Omental fat pad (tissue), 3 donors: ENCODE measurements at regions not wholly inside any gene's neighbourhood (a gene's known extent, or its start where the extent isn't known, plus 50 kb on each side); places are given as distances from the start of the nearest gene placed in this dataset.

Experiments
- ATAC-seq: fragments of 150-250 bp; one replicate; pipeline ENCODE4 v1.9.1; 2016; ENCODE audit warnings: mild to moderate bottlenecking, moderate library complexity; ENCODE audit not compliant: low FRiP score
- DNase-seq: peaks from one replicate; pipeline ENCODE4 v3.0.0-alpha.2; 2019; ENCODE audit warnings: low spot score
- TF ChIP-seq, protein P1 (sequence below), 3 donors: fragments of 450-650 bp; IDR thresholded peaks; one replicate each; pipeline ENCODE4 v1.5.1; 2016 to 2017; ENCODE audit warnings: antibody characterized with exemption in 3 of 3, mild to moderate bottlenecking in 3 of 3, moderate library complexity in 2 of 3

DNA sequence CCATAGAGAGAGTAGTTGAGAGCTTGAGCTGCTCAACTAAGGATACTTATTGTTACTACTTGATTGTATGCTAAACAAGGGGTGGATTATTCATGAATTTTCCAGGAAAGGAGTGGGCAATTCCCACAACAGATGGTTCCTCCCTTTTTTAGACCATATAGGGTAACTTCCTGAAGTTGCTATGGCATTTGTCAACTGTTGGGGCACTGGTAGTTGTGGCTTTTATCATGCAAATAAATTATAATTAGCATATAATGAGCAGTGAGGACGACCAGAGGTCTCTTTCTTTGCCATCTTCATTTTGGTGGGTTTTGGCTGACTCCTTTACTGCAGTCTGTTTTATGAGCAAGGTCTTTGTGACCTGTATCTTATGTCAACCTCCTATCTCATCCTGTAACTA, 1403.5 kb upstream of the PABPC4L start:
- TF ChIP-seq, protein P1, sequence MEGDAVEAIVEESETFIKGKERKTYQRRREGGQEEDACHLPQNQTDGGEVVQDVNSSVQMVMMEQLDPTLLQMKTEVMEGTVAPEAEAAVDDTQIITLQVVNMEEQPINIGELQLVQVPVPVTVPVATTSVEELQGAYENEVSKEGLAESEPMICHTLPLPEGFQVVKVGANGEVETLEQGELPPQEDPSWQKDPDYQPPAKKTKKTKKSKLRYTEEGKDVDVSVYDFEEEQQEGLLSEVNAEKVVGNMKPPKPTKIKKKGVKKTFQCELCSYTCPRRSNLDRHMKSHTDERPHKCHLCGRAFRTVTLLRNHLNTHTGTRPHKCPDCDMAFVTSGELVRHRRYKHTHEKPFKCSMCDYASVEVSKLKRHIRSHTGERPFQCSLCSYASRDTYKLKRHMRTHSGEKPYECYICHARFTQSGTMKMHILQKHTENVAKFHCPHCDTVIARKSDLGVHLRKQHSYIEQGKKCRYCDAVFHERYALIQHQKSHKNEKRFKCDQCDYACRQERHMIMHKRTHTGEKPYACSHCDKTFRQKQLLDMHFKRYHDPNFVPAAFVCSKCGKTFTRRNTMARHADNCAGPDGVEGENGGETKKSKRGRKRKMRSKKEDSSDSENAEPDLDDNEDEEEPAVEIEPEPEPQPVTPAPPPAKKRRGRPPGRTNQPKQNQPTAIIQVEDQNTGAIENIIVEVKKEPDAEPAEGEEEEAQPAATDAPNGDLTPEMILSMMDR (IDR thresholded peaks at IDR 0.05), result no peak
- DNase-seq, result no peak
- ATAC-seq, result no peak

DNA sequence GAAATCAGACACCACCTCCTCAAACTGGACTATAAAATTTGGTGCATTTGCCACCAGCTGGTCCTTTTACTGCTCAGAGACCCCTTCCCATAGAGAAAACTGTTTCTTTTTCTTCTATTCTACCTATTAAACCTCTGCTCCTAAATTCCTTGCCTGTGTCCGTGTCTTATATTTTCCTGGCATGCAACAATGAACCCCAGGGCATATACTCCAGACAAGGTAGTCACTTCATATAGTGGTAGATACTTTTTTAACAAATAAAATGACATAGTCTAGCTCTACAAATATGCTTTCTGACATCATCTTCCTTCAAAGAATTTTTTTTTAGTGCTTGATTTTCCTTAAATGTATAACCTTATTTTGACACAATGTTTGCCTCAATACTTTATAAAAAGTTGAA, 1402.9 kb upstream of the PABPC4L start:
- DNase-seq, result no peak
- no peak for ATAC-seq
- TF ChIP-seq, protein P1 (IDR thresholded peaks at IDR 0.05), result no peak

DNA sequence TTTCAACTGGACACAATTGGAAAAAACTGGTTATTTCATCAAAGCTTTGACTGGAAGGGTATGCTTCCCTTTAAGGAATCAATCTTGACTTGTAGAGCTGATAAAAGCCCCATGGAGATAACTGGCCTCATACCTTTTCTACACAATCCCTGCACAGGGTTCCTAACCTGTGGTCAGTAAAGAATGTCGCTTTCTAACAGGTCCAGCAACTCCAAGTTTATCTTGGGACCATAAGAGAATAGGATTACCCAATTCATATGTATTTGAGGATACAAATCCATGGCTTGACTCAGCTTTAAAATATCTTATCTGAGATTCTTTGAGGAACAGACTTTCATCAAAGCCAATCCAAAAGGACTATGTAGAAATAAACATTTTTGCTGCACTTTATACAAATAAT, 1399.8 kb upstream of the PABPC4L start:
- TF ChIP-seq, protein P1 (IDR thresholded peaks at IDR 0.05), result no peak

DNA sequence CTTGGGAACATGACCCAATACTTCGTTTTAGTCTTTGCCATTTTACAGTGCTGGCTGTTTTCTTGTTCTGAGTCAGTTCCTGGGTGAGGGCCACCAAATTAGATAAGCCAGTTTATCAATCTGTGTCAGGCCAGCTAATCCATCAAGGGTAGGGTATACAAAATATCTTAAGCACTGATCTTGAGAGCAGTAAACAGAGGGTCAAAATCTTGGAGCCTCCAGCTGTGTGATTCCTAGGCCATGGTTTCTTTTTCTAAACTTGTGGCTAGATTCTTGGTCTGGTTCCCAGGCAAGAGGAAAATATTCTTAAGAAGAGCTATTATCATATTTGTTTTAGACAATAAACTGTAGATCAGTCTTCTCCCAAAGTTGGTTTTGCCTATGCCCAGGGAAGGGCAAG, 1396.6 kb upstream of the PABPC4L start:
- TF ChIP-seq, protein P1 (IDR thresholded peaks at IDR 0.05), result no peak
- DNase-seq, result no peak
- ATAC-seq, result no peak

More for the DNA sequence above, 1399.8 kb upstream of the PABPC4L start:
- DNase-seq (no peak), ATAC-seq (no peak)

DNA sequence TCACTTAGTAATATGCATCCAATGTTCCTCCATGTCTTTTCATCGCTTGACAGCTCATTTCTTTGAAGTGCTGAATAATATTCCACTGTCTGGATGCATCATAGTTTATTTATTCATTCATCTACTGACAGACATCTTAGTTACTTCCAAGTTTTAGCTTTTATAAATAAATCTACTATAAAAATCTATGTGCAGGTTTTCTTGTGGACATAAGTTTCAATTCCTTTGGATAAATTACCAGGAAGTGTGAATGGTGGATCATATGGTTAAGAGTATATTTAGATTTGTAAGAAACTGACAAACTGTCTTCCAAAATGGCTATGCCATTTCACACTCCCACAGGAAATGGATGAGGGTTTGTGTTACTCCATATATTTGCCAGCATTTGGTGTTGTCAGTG, 1392.9 kb upstream of the PABPC4L start:
- no peak for ATAC-seq
- DNase-seq, result no peak
- TF ChIP-seq, protein P1 (IDR thresholded peaks at IDR 0.05), result no peak

DNA sequence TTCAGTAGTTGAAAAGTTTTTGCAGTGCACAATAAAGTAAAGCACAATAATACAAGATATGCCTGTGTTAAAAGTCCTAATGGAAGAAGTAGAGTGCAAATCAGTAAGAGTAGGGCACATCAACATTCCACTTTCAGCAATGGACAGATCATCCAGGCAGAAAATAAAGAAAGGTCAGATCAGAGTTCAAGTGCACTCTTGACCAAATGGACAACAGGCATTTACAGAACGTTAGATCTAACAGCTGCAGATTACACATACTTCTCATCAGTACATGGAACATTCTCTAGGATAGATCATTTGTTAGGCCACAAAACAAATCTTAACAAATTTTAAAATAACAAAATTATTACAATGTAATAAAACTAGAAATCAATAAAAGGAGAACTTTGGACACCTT, 1373.5 kb upstream of the PABPC4L start:
- ATAC-seq, result no peak
- TF ChIP-seq, protein P1 (IDR thresholded peaks at IDR 0.05), result no peak

DNA sequence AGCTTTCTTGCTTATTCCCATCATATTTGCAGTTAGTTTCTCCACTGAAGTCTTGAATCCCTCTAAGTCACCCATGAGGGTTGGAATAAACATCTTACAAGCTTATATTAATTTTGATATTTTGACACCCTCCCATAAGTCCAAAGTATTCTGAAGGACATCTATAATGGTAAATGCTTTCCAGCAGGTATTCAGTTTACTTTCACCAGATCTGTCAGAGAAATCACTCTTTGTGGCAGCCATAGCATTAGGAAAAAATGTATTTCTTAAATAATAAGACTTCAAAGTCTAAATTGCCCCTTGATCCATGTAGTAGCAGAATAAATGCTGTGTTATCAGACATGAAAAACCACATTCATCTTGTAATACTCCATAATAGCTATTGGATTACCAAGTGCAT, 1371.7 kb upstream of the PABPC4L start:
- ATAC-seq (no peak), DNase-seq (no peak)
- TF ChIP-seq, protein P1 (IDR thresholded peaks at IDR 0.05), result no peak

More for the DNA sequence above, 1373.5 kb upstream of the PABPC4L start:
- no peak for DNase-seq
